SK-N-SH (cell line): ENCODE measurements at regions not wholly inside any gene's neighbourhood (a gene's known extent, or its start where the extent isn't known, plus 50 kb on each side); places are given as distances from the start of the nearest gene placed in this dataset.
"Not testable (repeated sequence)": the region's sequence is repeated elsewhere in the genome, so short reads cannot be mapped to it uniquely, and the experiment has no call there.

ENCODE experiments used
- FOSL2 ChIP-seq: IDR thresholded peaks from 2 replicates; pipeline ENCODE4 v1.4.0; 2012; ENCODE audit warnings: low read depth, mild to moderate bottlenecking, moderate library complexity, borderline replicate concordance
- MEF2A ChIP-seq: IDR thresholded peaks from 2 replicates; pipeline ENCODE4 v1.4.0; 2012; ENCODE audit warnings: low read depth, borderline replicate concordance
- NRF1 ChIP-seq: IDR thresholded peaks from 2 replicates; pipeline ENCODE4 v1.6.1; 2012; ENCODE audit warnings: low read depth, mild to moderate bottlenecking, low read length
- POLR2AphosphoS5 ChIP-seq: IDR thresholded peaks from 2 replicates; pipeline ENCODE4 v1.6.1; 2012; ENCODE audit warnings: low read depth, low read length
- RAD21 ChIP-seq: IDR thresholded peaks from 2 replicates; pipeline ENCODE4 v1.6.1; 2012; ENCODE audit warnings: mild to moderate bottlenecking, low read length
- TF ChIP-seq, protein P1 (sequence below): fragments of 150-350 bp; IDR thresholded peaks from 2 replicates; pipeline ENCODE4 v1.6.1; 2017; ENCODE audit warnings: antibody characterized with exemption, low read length, low read depth, borderline replicate concordance
- TF ChIP-seq, protein P2 (sequence below): fragments of 200-600 bp; sonication (generic); IDR thresholded peaks from 2 replicates; pipeline ENCODE4 v1.6.1; 2017; ENCODE audit warnings: antibody characterized with exemption, mild to moderate bottlenecking, moderate library complexity
- TF ChIP-seq, protein P3 (sequence below): IDR thresholded peaks from 2 replicates; pipeline ENCODE4 v1.4.0; 2012; ENCODE audit warnings: low read depth, borderline replicate concordance

DNA sequence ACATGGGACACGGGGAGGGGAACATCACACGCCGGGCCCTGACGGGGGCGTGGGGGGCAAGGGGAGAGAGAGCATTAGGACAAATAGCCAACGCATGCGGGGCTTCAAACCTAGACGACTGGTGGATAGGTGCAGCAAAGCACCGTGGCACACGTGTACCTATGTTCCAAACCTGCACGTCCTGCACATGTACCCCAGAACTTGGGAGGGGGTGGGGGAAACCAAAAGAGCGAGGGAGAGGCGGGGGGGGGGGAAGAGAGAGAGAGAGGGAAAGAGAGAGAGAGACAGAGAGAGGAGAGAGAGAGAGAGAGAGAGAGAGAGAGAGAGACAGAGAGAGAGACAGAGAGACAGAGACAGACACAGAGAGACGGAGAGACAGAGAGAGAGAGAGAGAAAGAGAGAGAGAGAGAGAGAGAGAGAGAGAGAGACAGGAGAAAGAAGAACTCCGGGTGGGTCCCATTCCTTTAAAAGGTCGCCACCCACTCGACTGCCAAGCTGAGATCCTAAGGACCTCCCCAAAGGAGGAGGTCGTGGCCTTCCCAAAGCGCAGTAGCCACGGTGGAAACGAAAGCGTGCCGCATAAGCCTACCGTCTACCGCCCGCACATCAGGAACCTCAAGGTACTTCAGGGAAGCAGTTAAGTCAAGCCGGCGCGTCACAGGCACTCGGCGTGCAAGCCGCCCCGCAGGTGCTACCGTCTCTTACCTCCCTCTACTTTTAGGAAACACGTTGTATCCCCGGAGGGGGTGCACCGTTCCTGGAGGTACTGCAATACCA is 65.7 kb upstream of the RNU2-1 start:
- not testable (repeated sequence) for TF ChIP-seq POLR2AphosphoS5, MEF2A, FOSL2, NRF1, RAD21
- TF ChIP-seq, protein P1, sequence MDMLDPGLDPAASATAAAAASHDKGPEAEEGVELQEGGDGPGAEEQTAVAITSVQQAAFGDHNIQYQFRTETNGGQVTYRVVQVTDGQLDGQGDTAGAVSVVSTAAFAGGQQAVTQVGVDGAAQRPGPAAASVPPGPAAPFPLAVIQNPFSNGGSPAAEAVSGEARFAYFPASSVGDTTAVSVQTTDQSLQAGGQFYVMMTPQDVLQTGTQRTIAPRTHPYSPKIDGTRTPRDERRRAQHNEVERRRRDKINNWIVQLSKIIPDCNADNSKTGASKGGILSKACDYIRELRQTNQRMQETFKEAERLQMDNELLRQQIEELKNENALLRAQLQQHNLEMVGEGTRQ = not testable (repeated sequence)
- TF ChIP-seq, protein P2, sequence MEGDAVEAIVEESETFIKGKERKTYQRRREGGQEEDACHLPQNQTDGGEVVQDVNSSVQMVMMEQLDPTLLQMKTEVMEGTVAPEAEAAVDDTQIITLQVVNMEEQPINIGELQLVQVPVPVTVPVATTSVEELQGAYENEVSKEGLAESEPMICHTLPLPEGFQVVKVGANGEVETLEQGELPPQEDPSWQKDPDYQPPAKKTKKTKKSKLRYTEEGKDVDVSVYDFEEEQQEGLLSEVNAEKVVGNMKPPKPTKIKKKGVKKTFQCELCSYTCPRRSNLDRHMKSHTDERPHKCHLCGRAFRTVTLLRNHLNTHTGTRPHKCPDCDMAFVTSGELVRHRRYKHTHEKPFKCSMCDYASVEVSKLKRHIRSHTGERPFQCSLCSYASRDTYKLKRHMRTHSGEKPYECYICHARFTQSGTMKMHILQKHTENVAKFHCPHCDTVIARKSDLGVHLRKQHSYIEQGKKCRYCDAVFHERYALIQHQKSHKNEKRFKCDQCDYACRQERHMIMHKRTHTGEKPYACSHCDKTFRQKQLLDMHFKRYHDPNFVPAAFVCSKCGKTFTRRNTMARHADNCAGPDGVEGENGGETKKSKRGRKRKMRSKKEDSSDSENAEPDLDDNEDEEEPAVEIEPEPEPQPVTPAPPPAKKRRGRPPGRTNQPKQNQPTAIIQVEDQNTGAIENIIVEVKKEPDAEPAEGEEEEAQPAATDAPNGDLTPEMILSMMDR = not testable (repeated sequence)
- TF ChIP-seq, protein P3, sequence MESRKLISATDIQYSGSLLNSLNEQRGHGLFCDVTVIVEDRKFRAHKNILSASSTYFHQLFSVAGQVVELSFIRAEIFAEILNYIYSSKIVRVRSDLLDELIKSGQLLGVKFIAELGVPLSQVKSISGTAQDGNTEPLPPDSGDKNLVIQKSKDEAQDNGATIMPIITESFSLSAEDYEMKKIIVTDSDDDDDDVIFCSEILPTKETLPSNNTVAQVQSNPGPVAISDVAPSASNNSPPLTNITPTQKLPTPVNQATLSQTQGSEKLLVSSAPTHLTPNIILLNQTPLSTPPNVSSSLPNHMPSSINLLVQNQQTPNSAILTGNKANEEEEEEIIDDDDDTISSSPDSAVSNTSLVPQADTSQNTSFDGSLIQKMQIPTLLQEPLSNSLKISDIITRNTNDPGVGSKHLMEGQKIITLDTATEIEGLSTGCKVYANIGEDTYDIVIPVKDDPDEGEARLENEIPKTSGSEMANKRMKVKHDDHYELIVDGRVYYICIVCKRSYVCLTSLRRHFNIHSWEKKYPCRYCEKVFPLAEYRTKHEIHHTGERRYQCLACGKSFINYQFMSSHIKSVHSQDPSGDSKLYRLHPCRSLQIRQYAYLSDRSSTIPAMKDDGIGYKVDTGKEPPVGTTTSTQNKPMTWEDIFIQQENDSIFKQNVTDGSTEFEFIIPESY = not testable (repeated sequence)
